H1 (cell line): ENCODE measurements at regions not wholly inside any gene's neighbourhood (a gene's known extent, or its start where the extent isn't known, plus 50 kb on each side); places are given as distances from the start of the nearest gene placed in this dataset.

Experiments used
- CTCF ChIA-PET: fragments of 300-600 bp; sonication (Branson Sonifier 250); formaldehyde crosslinking; loops from one replicate; lab custom pipeline; 2021; ENCODE audit not compliant: partially characterized antibody; lab: Charles Lee
- POLR2A ChIA-PET: fragments of 300-600 bp; sonication (Branson Sonifier 250); formaldehyde crosslinking; loops from one replicate; lab custom pipeline; 2021; ENCODE audit warnings: inconsistent platforms; ENCODE audit not compliant: partially characterized antibody; lab: Charles Lee
- DNase-seq, 2 experiments: peaks; one replicate each; pipeline versions ENCODE4 v3.0.0 to v3.0.0-alpha.2; 2010 to 2022; ENCODE audit warnings: low spot score in 2 of 2, low read depth in 1 of 2, mixed read lengths in 1 of 2
- FAIRE-seq: peaks from 2 replicates; lab custom pipeline; 2011; peaks lifted over from hg19 to GRCh38; lab: Jason Lieb, UNC
- H2AFZ ChIP-seq: 2 replicates; pipeline ENCODE4 v1.8.1; 2012; ENCODE audit warnings: low read length, inconsistent platforms
- H2AK5ac ChIP-seq: 2 replicates; pipeline ENCODE4 v1.6.1; 2013; ENCODE audit warnings: low read depth, low read length
- H2BK120ac ChIP-seq: replicated peaks from 2 replicates; pipeline ENCODE3; 2013; ENCODE audit warnings: low read depth, low read length, inconsistent platforms
- H2BK12ac ChIP-seq: 2 replicates; pipeline ENCODE4 v1.6.1; 2013; ENCODE audit warnings: low read depth, low read length
- H2BK15ac ChIP-seq: 2 replicates; pipeline ENCODE4 v1.6.1; 2013; ENCODE audit warnings: low read length
- H2BK20ac ChIP-seq: 2 replicates; pipeline ENCODE4 v1.6.1; 2013; ENCODE audit warnings: low read length
- H2BK5ac ChIP-seq: 2 replicates; pipeline ENCODE4 v1.6.1; 2013; ENCODE audit warnings: low read depth, low read length
- H3K14ac ChIP-seq: 2 replicates; pipeline ENCODE4 v1.6.1; 2013; ENCODE audit warnings: inconsistent platforms; ENCODE audit not compliant: insufficient read length
- H3K18ac ChIP-seq: 2 replicates; pipeline ENCODE4 v1.6.1; 2013; ENCODE audit warnings: low read length; ENCODE audit errors: extremely low read depth
- H3K23ac ChIP-seq: 2 replicates; pipeline ENCODE4 v1.6.1; 2013; ENCODE audit warnings: inconsistent platforms; ENCODE audit not compliant: insufficient read length
- H3K23me2 ChIP-seq: 2 replicates; pipeline ENCODE4 v1.6.1; 2013; ENCODE audit warnings: low read depth, low read length
- H3K27ac ChIP-seq: 2 replicates; pipeline ENCODE4 v1.6.1; 2011; ENCODE audit warnings: low read depth, low read length, inconsistent platforms
- H3K27me3 ChIP-seq, 4 experiments: replicated peaks in 1 of 4; 1 replicate in 1 of 4; 2 replicates in 3 of 4; pipeline versions ENCODE4 v1.6.1 to v1.8.1; 2011 to 2013; ENCODE audit warnings: low read length in 3 of 4, mild to moderate bottlenecking in 3 of 4, inconsistent platforms in 2 of 4, mixed read lengths in 2 of 4, moderate library complexity in 1 of 4; ENCODE audit not compliant: control insufficient read depth in 3 of 4, insufficient read depth in 3 of 4; ENCODE audit errors: extremely low read depth in 1 of 4
- H3K36me3 ChIP-seq, 4 experiments: 2 replicates each; pipeline versions ENCODE4 v1.6.1 to v1.8.1; 2011 to 2013; ENCODE audit warnings: mild to moderate bottlenecking in 4 of 4, low read length in 3 of 4, moderate library complexity in 2 of 4, control low read depth in 1 of 4, inconsistent platforms in 1 of 4; ENCODE audit not compliant: insufficient read depth in 4 of 4, control insufficient read depth in 2 of 4
- H3K4ac ChIP-seq: replicated peaks from 2 replicates; pipeline ENCODE3; 2013; ENCODE audit warnings: low read length, low read depth, mixed read lengths, inconsistent platforms; ENCODE audit not compliant: insufficient read length
- H3K4me1 ChIP-seq, 4 experiments: replicated peaks in 1 of 4; 1 replicate in 1 of 4; 2 replicates in 3 of 4; pipeline versions ENCODE4 v1.6.1 to v1.8.1; 2011 to 2013; ENCODE audit warnings: low read length in 3 of 4, inconsistent platforms in 2 of 4, mixed read lengths in 1 of 4; ENCODE audit not compliant: insufficient read depth in 4 of 4, control insufficient read depth in 3 of 4
- H3K4me2 ChIP-seq, 2 experiments: 2 replicates each; pipeline versions ENCODE4 v1.6.1 to v1.8.1; 2011 to 2013; ENCODE audit warnings: low read depth in 2 of 2, low read length in 2 of 2, control low read depth in 1 of 2, inconsistent platforms in 1 of 2, mild to moderate bottlenecking in 1 of 2; ENCODE audit not compliant: insufficient read depth in 1 of 2
- H3K4me3 ChIP-seq, 4 experiments: fragments of 200-600, 300-600 bp in 1 of 4; sonication (generic), shearing (Covaris generic), sonication (Bioruptor Twin) in 1 of 4; 2 replicates each; pipeline versions ENCODE4 v1.5.1 to v1.8.1; 2011 to 2016; ENCODE audit warnings: low read length in 4 of 4, low read depth in 3 of 4, control low read depth in 2 of 4, inconsistent platforms in 2 of 4, mild to moderate bottlenecking in 2 of 4, mixed read lengths in 1 of 4, moderate library complexity in 1 of 4; ENCODE audit not compliant: insufficient read depth in 2 of 4; ENCODE audit errors: extremely low read depth in 1 of 4
- H3K56ac ChIP-seq: replicated peaks from 2 replicates; pipeline ENCODE3; 2013; ENCODE audit warnings: low read depth, mild to moderate bottlenecking, mixed read lengths, low read length, inconsistent platforms; ENCODE audit not compliant: insufficient read length
- H3K79me1 ChIP-seq: 2 replicates; pipeline ENCODE4 v1.6.1; 2013; ENCODE audit warnings: low read depth, low read length, control low read depth
- H3K79me2 ChIP-seq, 2 experiments: 2 replicates each; pipeline versions ENCODE4 v1.6.1 to v1.8.1; 2012 to 2013; ENCODE audit warnings: low read length in 2 of 2, mild to moderate bottlenecking in 2 of 2, inconsistent platforms in 1 of 2; ENCODE audit not compliant: insufficient read depth in 2 of 2, control insufficient read depth in 1 of 2
- H3K9ac ChIP-seq, 4 experiments: replicated peaks in 1 of 4; 1 replicate in 1 of 4; 2 replicates in 3 of 4; pipeline versions ENCODE4 v1.6.1 to v1.8.1; 2011 to 2013; ENCODE audit warnings: low read depth in 3 of 4, low read length in 3 of 4, control low read depth in 2 of 4, mild to moderate bottlenecking in 2 of 4, moderate library complexity in 2 of 4, inconsistent platforms in 1 of 4; ENCODE audit errors: extremely low read depth in 1 of 4
- H3K9me3 ChIP-seq, 2 experiments: 2 replicates each; pipeline versions ENCODE4 v1.6.1 to v1.8.1; 2012 to 2013; ENCODE audit warnings: mild to moderate bottlenecking in 2 of 2, moderate library complexity in 2 of 2, control low read depth in 1 of 2, inconsistent platforms in 1 of 2, low read depth in 1 of 2, low read length in 1 of 2, mixed read lengths in 1 of 2; ENCODE audit not compliant: insufficient read depth in 2 of 2
- H4K20me1 ChIP-seq, 2 experiments: replicated peaks in 1 of 2; 2 replicates each; pipeline versions ENCODE3 to v1.8.1; 2011 to 2013; ENCODE audit warnings: inconsistent platforms in 2 of 2, low read length in 2 of 2, mild to moderate bottlenecking in 1 of 2; ENCODE audit not compliant: insufficient read depth in 2 of 2, control insufficient read depth in 1 of 2
- H4K5ac ChIP-seq: 2 replicates; pipeline ENCODE4 v1.6.1; 2013; ENCODE audit warnings: low read length, low read depth, mixed read lengths, inconsistent platforms; ENCODE audit not compliant: insufficient read length
- H4K8ac ChIP-seq: 2 replicates; pipeline ENCODE4 v1.8.0; 2013; ENCODE audit warnings: mild to moderate bottlenecking, moderate library complexity, low read length, inconsistent platforms; ENCODE audit not compliant: insufficient read depth; ENCODE audit errors: extremely low read depth
- H4K91ac ChIP-seq: replicated peaks from 2 replicates; pipeline ENCODE3; 2013; ENCODE audit warnings: low read length, mixed read lengths, inconsistent platforms; ENCODE audit not compliant: insufficient read length
- PHF8 ChIP-seq: fragments of 200-600 bp; sonication (generic); conservative IDR thresholded peaks from 2 replicates; pipeline ENCODE4 v1.7.1; 2012; ENCODE audit warnings: low read depth, mild to moderate bottlenecking, inconsistent platforms, low read length, moderate library complexity
- ZNF274 ChIP-seq: IDR thresholded peaks from 2 replicates; pipeline ENCODE4 v1.7.0; 2012; ENCODE audit warnings: low read length, borderline replicate concordance; ENCODE audit errors: extremely low read depth
- WGBS, 2 experiments: shearing (Covaris generic) in 1 of 2; methylation state at CpG; one replicate each; pipeline versions ENCODE4 v1.1.6 to v1.1.7; 2013 to 2015; ENCODE audit warnings: low lambda C conversion rate in 2 of 2, mixed read lengths in 2 of 2, inconsistent platforms in 1 of 2, low coverage in 1 of 2, missing lambda C conversion rate in 1 of 2; ENCODE audit not compliant: insufficient replicate concordance in 2 of 2, insufficient coverage in 1 of 2, insufficient read length in 1 of 2; ENCODE audit errors: extremely low coverage in 1 of 2, missing lambda C conversion rate in 1 of 2; 5-methylcytosine and 5-hydroxymethylcytosine counted together

DNA sequence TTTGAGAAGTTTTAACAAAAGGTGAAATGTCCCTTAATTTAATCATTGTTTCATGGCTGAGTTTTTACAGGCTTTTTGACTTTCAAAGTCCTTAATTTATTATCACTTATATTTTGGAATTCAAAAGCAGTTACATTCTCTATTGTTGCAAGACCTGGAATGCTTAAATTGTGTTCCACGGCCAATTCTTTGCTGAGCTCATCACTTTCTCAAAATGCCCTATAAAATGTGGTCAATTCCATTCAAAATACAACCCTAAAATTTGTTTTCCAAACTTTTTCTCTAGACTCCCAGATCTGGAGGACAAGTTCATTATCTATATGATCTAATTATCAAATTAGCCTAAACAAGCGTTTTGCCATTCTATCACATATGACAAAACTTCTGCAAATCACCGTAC is 1051.2 kb downstream of the TDRD15 start:
- no peak overlapping the region for H2AFZ ChIP-seq
- H3K79me1 ChIP-seq = no peaks in the 10 kb centered on the region
- no peaks in the 10 kb centered on the region for H3K4me1 ChIP-seq
- no peak overlapping the region for H4K5ac ChIP-seq
- no peak overlapping the region for H2BK15ac ChIP-seq
- no peak overlapping the region for H3K27ac ChIP-seq
- no peaks in the 10 kb centered on the region for H3K79me2 ChIP-seq
- no peak overlapping the region for H3K4ac ChIP-seq
- 94% methylated on average over 3 of the region's 3 CpGs; no CpG with 5 or more reads in 1 of the 2 experiments for WGBS, 2 experiments
- no peak overlapping the region for H4K8ac ChIP-seq
- H2BK120ac ChIP-seq = no peak overlapping the region
- no peak overlapping the region for H2BK5ac ChIP-seq
- no peak overlapping the region for H2AK5ac ChIP-seq
- H3K4me2 ChIP-seq = no peak overlapping the region
- ChIA-PET POLR2A (no interaction called here), CTCF (no interaction called here)
- DNase-seq (no peak), FAIRE-seq (no peak)
- H3K23ac ChIP-seq = no peak overlapping the region
- H3K9me3 ChIP-seq = no peaks in the 10 kb centered on the region
- H2BK12ac ChIP-seq = no peak overlapping the region
- H3K36me3 ChIP-seq = no peaks in the 10 kb centered on the region
- no peak overlapping the region for H3K4me3 ChIP-seq
- H3K9ac ChIP-seq = no peak overlapping the region
- no peak overlapping the region for H3K18ac ChIP-seq
- no peaks in the 10 kb centered on the region for H4K20me1 ChIP-seq
- H2BK20ac ChIP-seq = no peak overlapping the region
- no peak overlapping the region for H4K91ac ChIP-seq
- H3K56ac ChIP-seq = no peak overlapping the region
- H3K23me2 ChIP-seq = no peaks in the 10 kb centered on the region
- H3K27me3 ChIP-seq = no peaks in the 10 kb centered on the region
- no peak overlapping the region for H3K14ac ChIP-seq
- TF ChIP-seq PHF8 (no peak), ZNF274 (no peak)
